HuH-7 (cell line): ENCODE measurements at regions not wholly inside any gene's neighbourhood (a gene's known extent, or its start where the extent isn't known, plus 50 kb on each side); places are given as distances from the start of the nearest gene placed in this dataset.

Experiments used
- DNase-seq: peaks from one replicate; pipeline ENCODE4 v3.0.0; 2011; ENCODE audit warnings: low spot score

DNA sequence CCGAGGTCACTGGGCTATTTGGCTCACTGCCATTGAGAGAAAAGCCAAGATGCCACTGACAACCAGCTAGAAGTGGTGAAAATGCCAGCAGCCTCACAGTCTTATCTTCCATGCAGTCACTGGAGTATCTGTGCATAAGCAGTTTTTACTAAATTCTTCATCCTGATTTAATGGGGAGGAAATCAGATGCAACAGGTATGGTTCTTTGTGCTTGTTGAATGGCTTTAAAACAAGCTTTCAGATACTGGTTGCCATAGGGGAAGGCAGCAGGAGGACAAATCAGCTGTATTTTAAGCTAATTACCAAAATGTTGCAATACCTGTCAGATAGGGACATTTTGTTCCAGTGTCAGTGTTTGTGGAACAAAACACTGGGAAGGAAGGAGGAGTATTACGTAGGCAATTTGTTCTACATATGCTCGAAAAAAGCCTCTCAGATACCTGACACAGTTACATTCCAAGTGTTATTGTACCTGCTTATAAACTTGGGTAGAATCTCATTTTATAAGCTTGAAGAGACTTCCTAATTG is 54.1 kb upstream of the ARHGAP5 start:
- no peak for DNase-seq

DNA sequence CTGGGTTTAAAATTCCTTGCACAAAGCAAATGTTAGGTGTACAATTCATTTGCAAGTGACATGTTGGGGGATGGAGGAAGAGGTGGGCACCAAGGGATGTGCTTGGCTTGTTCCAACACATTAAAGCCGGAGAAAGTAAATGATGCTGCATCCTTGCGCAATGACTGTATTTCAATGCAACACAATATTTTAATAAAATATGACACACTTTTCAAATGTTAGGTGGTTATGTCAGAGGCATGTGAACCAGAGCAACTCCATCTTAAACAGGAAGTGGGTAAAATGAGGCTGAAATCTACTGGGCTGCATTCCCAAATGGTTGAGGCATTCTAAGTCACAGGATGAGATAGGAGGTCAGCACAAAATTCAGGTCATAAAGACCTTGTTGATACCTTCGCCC is 53.6 kb upstream of the ARHGAP5 start:
- DNase-seq = no peak

DNA sequence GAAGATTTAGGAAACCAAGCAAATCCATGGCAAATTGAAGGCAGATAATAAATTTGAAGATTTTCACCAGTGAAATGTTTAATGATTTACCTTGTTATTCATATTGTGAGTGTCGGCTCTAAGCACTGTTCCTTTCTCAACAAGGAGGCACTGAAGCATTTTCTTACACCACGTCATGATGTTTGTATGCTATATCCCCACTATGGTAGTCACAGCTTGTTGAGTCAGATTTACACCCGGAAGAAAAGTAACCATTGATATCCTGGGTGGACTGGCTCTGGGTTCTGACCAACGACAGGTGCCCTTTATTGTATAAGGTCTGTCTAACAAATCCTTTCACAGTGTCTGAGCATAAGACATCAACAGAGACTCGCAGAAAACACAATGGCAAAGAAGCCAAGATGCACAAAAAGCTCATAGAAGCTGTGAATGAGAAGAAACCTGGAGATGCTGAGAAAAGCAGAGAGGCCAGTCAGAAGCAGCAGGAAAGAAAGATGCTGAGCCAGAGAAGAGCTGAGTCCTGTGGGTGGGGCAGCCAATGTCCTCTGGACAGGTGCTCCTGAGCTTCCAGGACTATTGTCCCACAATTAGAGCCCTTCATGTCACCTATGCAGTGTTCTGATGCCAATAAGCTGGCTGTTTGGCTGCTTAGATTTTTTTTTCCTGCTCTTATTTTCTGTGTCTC is 49.7 kb upstream of the ARHGAP5 start:
- DNase-seq = no peak
